Prostate gland (tissue), 2 donors: ENCODE measurements at regions not wholly inside any gene's neighbourhood (a gene's known extent, or its start where the extent isn't known, plus 50 kb on each side); places are given as distances from the start of the nearest gene placed in this dataset.

ENCODE experiments used
- DNase-seq: peaks from one replicate; pipeline ENCODE4 v3.0.0-alpha.2; 2019; ENCODE audit warnings: low spot score
- H3K27ac ChIP-seq, 2 donors: fragments of 200-600 bp; sonication (generic); 2 replicates each; pipeline ENCODE4 v1.5.1; 2017 to 2019
- H3K27me3 ChIP-seq: fragments of 200-600 bp; sonication (generic); replicated peaks from 2 replicates; pipeline ENCODE4 v1.5.1; 2019; ENCODE audit not compliant: insufficient read depth
- H3K36me3 ChIP-seq, 2 donors: fragments of 200-600 bp; sonication (generic); 1 replicate in 1 of 2; 2 replicates in 1 of 2; pipeline versions ENCODE4 v1.5.1 to v1.8.1; 2017 to 2019
- H3K4me1 ChIP-seq: fragments of 200-600 bp; sonication (generic); replicated peaks from 2 replicates; pipeline ENCODE4 v1.5.1; 2019
- H3K4me3 ChIP-seq, 2 donors: fragments of 200-600 bp; sonication (generic); 2 replicates each; pipeline ENCODE4 v1.5.1; 2017 to 2019
- H3K9me3 ChIP-seq: fragments of 200-600 bp; sonication (generic); 2 replicates; pipeline ENCODE4 v1.5.1; 2017
- CTCF ChIP-seq, 4 experiments: fragments of 200-600 bp in 2 of 4; fragments of 450-650 bp in 2 of 4; sonication (generic) in 2 of 4; IDR thresholded peaks; 1 replicate in 3 of 4; 2 replicates in 1 of 4; pipeline ENCODE4 v1.5.1; 2016 to 2019; ENCODE audit warnings: antibody characterized with exemption in 4 of 4, mild to moderate bottlenecking in 2 of 4, moderate library complexity in 2 of 4
- POLR2A ChIP-seq: fragments of 450-650 bp; IDR thresholded peaks from one replicate; pipeline ENCODE4 v1.6.1; 2016; ENCODE audit warnings: antibody characterized with exemption, mild to moderate bottlenecking
- POLR2AphosphoS5 ChIP-seq: sonication (generic); formaldehyde crosslinking; IDR thresholded peaks from one replicate; pipeline ENCODE4 v1.6.1; 2017; ENCODE audit warnings: antibody characterized with exemption
- WGBS: methylation state at CpG from one replicate; pipeline ENCODE4 v1.1.5; 2018; 5-methylcytosine and 5-hydroxymethylcytosine counted together
- intact Hi-C: fragments of 100-400 bp; cut with DNase I; formaldehyde crosslinking; loops from one replicate; pipeline ENCODE4 v1.14.2; 2022

GRCh38 chr4:80140194-80140593 is 57.1 kb upstream of the PRDM8 start:
- no peak for TF ChIP-seq POLR2A
- TF ChIP-seq POLR2AphosphoS5 = no peak
- TF ChIP-seq CTCF (IDR thresholded peaks at IDR 0.05) = no peak
- H3K27me3 ChIP-seq = no peaks in the 10 kb centered on the region
- no peak overlapping the region for H3K27ac ChIP-seq
- no peaks in the 10 kb centered on the region for H3K4me1 ChIP-seq
- no peak overlapping the region for H3K4me3 ChIP-seq
- no peaks in the 10 kb centered on the region for H3K9me3 ChIP-seq
- 92% methylated on average over 2 of the region's 2 CpGs for WGBS
- H3K36me3 ChIP-seq = no peaks in the 10 kb centered on the region
- intact Hi-C loops = no loop called here
- no peak for DNase-seq

- H3K9me3 ChIP-seq = no peaks in the 10 kb centered on the region
- H3K27ac ChIP-seq = no peak overlapping the region
- H3K4me3 ChIP-seq = no peak overlapping the region
- 83% methylated on average over 3 of the region's 3 CpGs for WGBS
- no peak for TF ChIP-seq POLR2AphosphoS5
- no peak for TF ChIP-seq CTCF (IDR thresholded peaks at IDR 0.05)
- no peak for TF ChIP-seq POLR2A
- no peaks in the 10 kb centered on the region for H3K27me3 ChIP-seq
- H3K36me3 ChIP-seq = no peaks in the 10 kb centered on the region
- H3K4me1 ChIP-seq = no peaks in the 10 kb centered on the region
- intact Hi-C loops = no loop called here
- no peak for DNase-seq
Observed at GRCh38 chr4:80139671-80140070, 57.6 kb upstream of the PRDM8 start.

- WGBS = 86% methylated on average over 2 of the region's 2 CpGs
- no peak overlapping the region for H3K4me3 ChIP-seq
- intact Hi-C loops = no loop called here
Observed at GRCh38 chr4:80138551-80139538, 58.5 kb upstream of the PRDM8 start.

GRCh38 chr4:80137631-80138030 is 59.7 kb upstream of the PRDM8 start:
- intact Hi-C loops = no loop called here
- no peak overlapping the region for H3K27ac ChIP-seq
- WGBS = 77% methylated on average over 5 of the region's 5 CpGs
- no peaks in the 10 kb centered on the region for H3K9me3 ChIP-seq
- TF ChIP-seq CTCF (IDR thresholded peaks at IDR 0.05) (no peak), POLR2AphosphoS5 (no peak), POLR2A (no peak)
- H3K4me3 ChIP-seq = no peak overlapping the region
- H3K36me3 ChIP-seq = no peaks in the 10 kb centered on the region
- no peaks in the 10 kb centered on the region for H3K27me3 ChIP-seq
- no peaks in the 10 kb centered on the region for H3K4me1 ChIP-seq
- DNase-seq = no peak

More at GRCh38 chr4:80138551-80139538, 58.5 kb upstream of the PRDM8 start:
- Histone ChIP-seq H3K27ac (no peak overlapping the region), H3K9me3 (no peaks in the 10 kb centered on the region), H3K27me3 (no peaks in the 10 kb centered on the region), H3K36me3 (no peaks in the 10 kb centered on the region), H3K4me1 (no peaks in the 10 kb centered on the region)
- no peak for DNase-seq
- no peak for TF ChIP-seq CTCF (IDR thresholded peaks at IDR 0.05)
- TF ChIP-seq POLR2A = no peak
- no peak for TF ChIP-seq POLR2AphosphoS5

GRCh38 chr4:80136270-80136669 is 61.0 kb upstream of the PRDM8 start:
- Histone ChIP-seq H3K27ac (no peak overlapping the region), H3K9me3 (no peaks in the 10 kb centered on the region), H3K4me1 (no peaks in the 10 kb centered on the region), H3K27me3 (no peaks in the 10 kb centered on the region), H3K36me3 (no peaks in the 10 kb centered on the region), H3K4me3 (no peak overlapping the region)
- intact Hi-C loops = no loop called here
- WGBS = 50% methylated on average over 1 of the region's 1 CpG
- TF ChIP-seq POLR2A = no peak
- TF ChIP-seq POLR2AphosphoS5 = no peak
- no peak for TF ChIP-seq CTCF (IDR thresholded peaks at IDR 0.05)
- DNase-seq = no peak
